Keratinocyte (primary cell): ENCODE measurements at regions not wholly inside any gene's neighbourhood (a gene's known extent, or its start where the extent isn't known, plus 50 kb on each side); places are given as distances from the start of the nearest gene placed in this dataset.

Experiments used
- EZH2 ChIP-seq: IDR thresholded peaks from one replicate; pipeline ENCODE4 v1.6.1; 2012; ENCODE audit warnings: inconsistent platforms, mild to moderate bottlenecking, low read length, moderate library complexity
- TF ChIP-seq, protein P1 (sequence below), 3 experiments: IDR thresholded peaks in 1 of 3; conservative IDR thresholded peaks in 1 of 3; optimal IDR thresholded peaks in 1 of 3; 2 replicates in 2 of 3; 3 replicates in 1 of 3; pipeline versions ENCODE3 to v1.5.1; 2011; ENCODE audit warnings: low read length in 3 of 3, mild to moderate bottlenecking in 3 of 3, moderate library complexity in 2 of 3, control low read depth in 1 of 3, inconsistent platforms in 1 of 3; ENCODE audit not compliant: insufficient read depth in 2 of 3; ENCODE audit errors: extremely low read depth in 1 of 3

DNA sequence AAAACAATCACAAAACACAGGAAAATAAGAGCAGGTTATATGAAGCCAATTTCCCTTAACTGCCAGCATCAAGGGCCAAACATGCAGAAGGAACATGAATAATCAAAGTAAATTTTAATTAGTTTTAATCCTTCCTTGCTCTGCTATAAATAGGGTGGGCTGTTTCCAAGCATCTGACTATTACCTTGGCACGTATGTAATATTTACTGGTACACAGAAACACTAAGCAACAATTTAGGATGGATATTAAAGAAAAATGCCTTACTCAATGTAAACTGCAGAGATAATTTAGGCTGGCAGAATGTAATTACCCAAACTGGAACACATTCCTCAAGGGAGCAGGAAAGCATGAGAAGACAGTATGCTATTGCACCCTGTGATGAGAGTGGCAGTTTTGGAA lies 468.2 kb downstream of the TDRD15 start:
- TF ChIP-seq, protein P1, sequence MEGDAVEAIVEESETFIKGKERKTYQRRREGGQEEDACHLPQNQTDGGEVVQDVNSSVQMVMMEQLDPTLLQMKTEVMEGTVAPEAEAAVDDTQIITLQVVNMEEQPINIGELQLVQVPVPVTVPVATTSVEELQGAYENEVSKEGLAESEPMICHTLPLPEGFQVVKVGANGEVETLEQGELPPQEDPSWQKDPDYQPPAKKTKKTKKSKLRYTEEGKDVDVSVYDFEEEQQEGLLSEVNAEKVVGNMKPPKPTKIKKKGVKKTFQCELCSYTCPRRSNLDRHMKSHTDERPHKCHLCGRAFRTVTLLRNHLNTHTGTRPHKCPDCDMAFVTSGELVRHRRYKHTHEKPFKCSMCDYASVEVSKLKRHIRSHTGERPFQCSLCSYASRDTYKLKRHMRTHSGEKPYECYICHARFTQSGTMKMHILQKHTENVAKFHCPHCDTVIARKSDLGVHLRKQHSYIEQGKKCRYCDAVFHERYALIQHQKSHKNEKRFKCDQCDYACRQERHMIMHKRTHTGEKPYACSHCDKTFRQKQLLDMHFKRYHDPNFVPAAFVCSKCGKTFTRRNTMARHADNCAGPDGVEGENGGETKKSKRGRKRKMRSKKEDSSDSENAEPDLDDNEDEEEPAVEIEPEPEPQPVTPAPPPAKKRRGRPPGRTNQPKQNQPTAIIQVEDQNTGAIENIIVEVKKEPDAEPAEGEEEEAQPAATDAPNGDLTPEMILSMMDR (optimal IDR thresholded peaks at IDR 0.05 in 1 of 3, IDR thresholded peaks at IDR 0.05 in 1 of 3, conservative IDR thresholded peaks at IDR 0.05 in 1 of 3; ENCODE audit: extremely low read depth in 1 of 3, insufficient read depth in 2 of 3, low read length in 3 of 3), result no peak
- no peak for TF ChIP-seq EZH2
